Right atrium auricular region (tissue), 2 donors: ENCODE measurements at regions not wholly inside any gene's neighbourhood (a gene's known extent, or its start where the extent isn't known, plus 50 kb on each side); places are given as distances from the start of the nearest gene placed in this dataset.

Experiments
- DNase-seq: peaks from one replicate; pipeline ENCODE4 v3.0.0-alpha.2; 2019; ENCODE audit warnings: low spot score
- H3K27ac ChIP-seq, 2 donors: fragments of 200-600 bp; sonication (generic); 1 replicate in 1 of 2; 2 replicates in 1 of 2; pipeline ENCODE4 v1.5.1; 2016 to 2019
- H3K27me3 ChIP-seq, 2 donors: fragments of 200-600 bp; sonication (generic); one replicate each; pipeline versions ENCODE4 v1.5.1 to v1.6.0; 2017 to 2019
- H3K36me3 ChIP-seq: fragments of 200-600 bp; sonication (generic); one replicate; pipeline ENCODE4 v1.5.1; 2016
- H3K4me1 ChIP-seq, 2 donors: fragments of 200-600 bp; sonication (generic); one replicate each; pipeline versions ENCODE4 v1.5.1 to v1.6.0; 2017 to 2019
- H3K4me3 ChIP-seq, 2 donors: fragments of 200-600 bp; sonication (generic); 1 replicate in 1 of 2; 2 replicates in 1 of 2; pipeline ENCODE4 v1.5.1; 2017 to 2019; ENCODE audit warnings: mild to moderate bottlenecking in 1 of 2, moderate library complexity in 1 of 2
- H3K9me3 ChIP-seq, 2 donors: fragments of 200-600 bp; sonication (generic); one replicate each; pipeline ENCODE4 v1.5.1; 2019
- TF ChIP-seq, protein P1 (sequence below), 2 donors: fragments of 200-600 bp; sonication (generic); IDR thresholded peaks; one replicate each; pipeline ENCODE4 v1.5.1; 2019; ENCODE audit warnings: antibody characterized with exemption in 2 of 2

DNA sequence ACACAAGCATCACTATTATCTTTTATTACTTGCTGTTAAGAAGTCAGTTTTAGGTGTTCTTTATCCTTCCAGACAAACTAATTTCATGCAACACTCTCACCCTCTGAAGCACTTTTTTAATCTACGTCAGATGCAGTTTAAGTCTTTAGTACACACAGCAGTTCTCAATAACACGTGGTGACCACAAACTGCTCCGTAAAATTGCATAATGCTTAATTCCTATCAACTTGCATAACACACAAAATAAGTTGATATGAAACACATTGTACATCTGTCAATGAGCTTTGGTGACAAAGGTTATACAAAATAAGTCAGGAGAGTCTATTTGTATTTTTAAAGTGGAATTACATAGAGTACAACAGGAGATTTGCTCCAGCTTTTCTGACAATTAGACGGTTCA is 140.9 kb upstream of the ETS2 start:
- TF ChIP-seq, protein P1, sequence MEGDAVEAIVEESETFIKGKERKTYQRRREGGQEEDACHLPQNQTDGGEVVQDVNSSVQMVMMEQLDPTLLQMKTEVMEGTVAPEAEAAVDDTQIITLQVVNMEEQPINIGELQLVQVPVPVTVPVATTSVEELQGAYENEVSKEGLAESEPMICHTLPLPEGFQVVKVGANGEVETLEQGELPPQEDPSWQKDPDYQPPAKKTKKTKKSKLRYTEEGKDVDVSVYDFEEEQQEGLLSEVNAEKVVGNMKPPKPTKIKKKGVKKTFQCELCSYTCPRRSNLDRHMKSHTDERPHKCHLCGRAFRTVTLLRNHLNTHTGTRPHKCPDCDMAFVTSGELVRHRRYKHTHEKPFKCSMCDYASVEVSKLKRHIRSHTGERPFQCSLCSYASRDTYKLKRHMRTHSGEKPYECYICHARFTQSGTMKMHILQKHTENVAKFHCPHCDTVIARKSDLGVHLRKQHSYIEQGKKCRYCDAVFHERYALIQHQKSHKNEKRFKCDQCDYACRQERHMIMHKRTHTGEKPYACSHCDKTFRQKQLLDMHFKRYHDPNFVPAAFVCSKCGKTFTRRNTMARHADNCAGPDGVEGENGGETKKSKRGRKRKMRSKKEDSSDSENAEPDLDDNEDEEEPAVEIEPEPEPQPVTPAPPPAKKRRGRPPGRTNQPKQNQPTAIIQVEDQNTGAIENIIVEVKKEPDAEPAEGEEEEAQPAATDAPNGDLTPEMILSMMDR (IDR thresholded peaks at IDR 0.05) = no peak
- Histone ChIP-seq H3K9me3 (no peaks in the 10 kb centered on the region), H3K27ac (no peak overlapping the region), H3K27me3 (peaks cover 9 to 13% of the 10 kb centered on the region in 2 donors), H3K4me3 (no peak overlapping the region), H3K4me1 (peaks cover 0 to 15% of the 10 kb centered on the region in 2 donors), H3K36me3 (no peaks in the 10 kb centered on the region)
- DNase-seq = no peak

DNA sequence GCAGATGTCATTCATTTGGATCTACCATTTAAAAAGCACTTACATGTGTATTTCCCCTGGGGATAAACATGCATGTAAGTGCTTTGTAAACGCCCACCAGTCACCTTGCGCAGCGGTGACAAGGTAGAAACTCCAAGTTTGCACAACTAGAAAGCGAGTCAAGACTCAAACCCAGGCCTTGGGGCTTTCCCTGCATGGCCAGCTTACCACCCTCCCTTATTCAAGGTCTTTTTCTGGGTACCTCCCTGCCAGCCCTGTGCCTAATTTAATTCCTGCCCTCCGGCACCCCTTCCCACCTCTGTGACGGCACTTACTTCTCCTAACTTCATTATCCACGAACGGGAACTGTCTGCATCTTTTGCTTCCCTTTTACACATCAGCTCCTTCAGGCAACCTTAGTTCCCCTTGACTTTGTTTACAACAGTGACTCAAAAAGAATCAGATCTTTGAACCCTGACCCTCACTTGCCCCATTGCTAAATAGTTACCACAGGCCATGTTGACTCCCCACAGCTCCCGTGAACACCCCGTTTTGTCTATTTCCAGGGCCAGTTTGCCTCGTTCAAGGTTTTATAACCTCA is 138.3 kb upstream of the ETS2 start:
- H3K4me1 ChIP-seq = no peaks in the 10 kb centered on the region
- H3K27me3 ChIP-seq = no peaks in the 10 kb centered on the region
- H3K9me3 ChIP-seq = no peaks in the 10 kb centered on the region
- no peak overlapping the region for H3K4me3 ChIP-seq
- no peak for DNase-seq
- H3K27ac ChIP-seq = no peak overlapping the region
- H3K36me3 ChIP-seq = no peaks in the 10 kb centered on the region
- TF ChIP-seq, protein P1 (IDR thresholded peaks at IDR 0.05) = no peak

DNA sequence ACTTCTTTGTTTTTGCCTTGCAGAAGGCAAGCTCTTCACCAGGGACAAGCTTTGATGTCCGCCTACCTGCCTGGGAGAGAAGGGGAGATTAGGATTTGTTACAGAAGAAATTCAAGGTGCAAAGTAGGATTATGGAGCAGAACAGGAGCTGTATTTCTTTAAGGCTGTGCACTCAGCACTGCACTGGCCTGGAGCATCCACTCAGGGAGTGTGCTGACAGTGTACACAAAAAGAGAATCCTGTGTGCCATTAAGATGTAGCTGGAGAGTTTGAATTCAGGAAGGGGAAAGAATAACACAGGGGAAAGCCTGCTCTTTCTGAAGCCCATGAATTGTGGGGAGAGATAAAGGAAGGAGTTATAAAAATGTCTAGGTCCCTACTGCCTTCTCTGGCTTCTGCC is 137.7 kb upstream of the ETS2 start:
- no peak for DNase-seq
- H3K27ac ChIP-seq = no peak overlapping the region
- H3K4me1 ChIP-seq = no peaks in the 10 kb centered on the region
- TF ChIP-seq, protein P1 (IDR thresholded peaks at IDR 0.05) = no peak
- H3K9me3 ChIP-seq = no peaks in the 10 kb centered on the region
- H3K4me3 ChIP-seq = no peak overlapping the region
- no peaks in the 10 kb centered on the region for H3K27me3 ChIP-seq
- no peaks in the 10 kb centered on the region for H3K36me3 ChIP-seq

DNA sequence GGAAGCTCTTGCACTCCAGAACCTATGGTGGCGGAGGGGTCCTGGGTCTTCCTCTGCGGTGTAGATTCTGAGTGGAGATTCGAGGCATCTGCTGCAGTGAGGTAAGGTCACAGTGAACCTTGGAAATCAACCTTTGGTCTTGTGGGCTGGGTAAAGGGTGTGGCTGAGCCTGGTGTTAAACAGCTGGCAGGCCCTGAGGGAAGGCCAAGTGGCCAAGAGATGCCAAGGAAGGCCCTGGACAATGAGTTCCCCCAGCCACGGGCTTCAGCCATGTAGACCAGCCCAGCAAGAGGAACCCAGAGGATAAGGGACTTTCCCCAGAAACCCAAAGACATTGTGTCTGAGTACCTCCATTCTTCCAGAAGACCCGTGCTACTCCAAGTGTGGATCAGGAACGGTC is 137.2 kb upstream of the ETS2 start:
- Histone ChIP-seq H3K27me3 (no peaks in the 10 kb centered on the region), H3K27ac (no peak overlapping the region), H3K9me3 (no peaks in the 10 kb centered on the region), H3K36me3 (no peaks in the 10 kb centered on the region), H3K4me1 (no peaks in the 10 kb centered on the region), H3K4me3 (no peak overlapping the region)
- no peak for DNase-seq
- TF ChIP-seq, protein P1 (IDR thresholded peaks at IDR 0.05) = no peak

DNA sequence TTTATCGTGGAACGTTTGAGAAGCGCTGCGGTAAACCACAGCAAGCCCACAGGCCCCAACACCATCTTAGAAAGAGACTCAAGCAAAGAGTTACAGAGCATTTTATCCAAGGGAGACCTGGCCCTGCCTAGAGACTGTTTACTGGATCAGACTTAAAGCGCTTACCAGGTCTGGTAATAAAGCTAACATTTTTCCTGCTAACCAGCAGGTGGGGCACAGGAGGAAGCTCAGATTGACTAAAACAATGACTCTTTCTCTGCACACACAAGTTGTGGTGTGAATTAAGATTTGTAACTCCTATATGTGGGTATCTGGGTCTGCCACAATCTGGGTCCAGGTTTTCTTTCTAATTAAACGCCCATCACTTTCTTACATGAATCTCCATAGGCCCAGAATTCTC is 136.5 kb upstream of the ETS2 start:
- no peaks in the 10 kb centered on the region for H3K9me3 ChIP-seq
- H3K4me1 ChIP-seq = no peaks in the 10 kb centered on the region
- no peaks in the 10 kb centered on the region for H3K27me3 ChIP-seq
- H3K27ac ChIP-seq = no peak overlapping the region
- no peak overlapping the region for H3K4me3 ChIP-seq
- no peak for DNase-seq
- TF ChIP-seq, protein P1 (IDR thresholded peaks at IDR 0.05) = peak in 1 of 2 donors; percentile 51
- H3K36me3 ChIP-seq = no peaks in the 10 kb centered on the region

DNA sequence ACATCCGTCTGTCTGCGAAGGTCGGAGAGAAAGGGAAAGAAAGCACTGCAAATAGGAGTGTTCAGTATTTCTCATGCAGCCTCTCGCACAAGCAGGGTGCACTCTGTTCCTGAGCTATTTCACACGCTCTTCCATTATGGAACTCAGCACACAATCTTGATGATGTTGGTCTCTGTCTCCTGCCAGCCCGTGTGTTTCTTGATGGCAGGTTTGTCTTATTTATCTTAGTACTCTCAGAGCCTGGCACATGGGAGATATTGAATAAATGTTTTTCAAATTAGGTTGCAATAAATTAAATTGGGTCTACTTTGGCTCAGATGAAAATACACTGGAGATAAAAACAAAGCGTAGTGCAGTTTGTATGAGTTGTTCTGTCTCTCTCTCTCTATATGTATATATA is 134.9 kb upstream of the ETS2 start:
- no peaks in the 10 kb centered on the region for H3K9me3 ChIP-seq
- TF ChIP-seq, protein P1 (IDR thresholded peaks at IDR 0.05) = no peak
- no peaks in the 10 kb centered on the region for H3K27me3 ChIP-seq
- H3K4me1 ChIP-seq = no peaks in the 10 kb centered on the region
- no peak for DNase-seq
- no peak overlapping the region for H3K27ac ChIP-seq
- H3K36me3 ChIP-seq = no peaks in the 10 kb centered on the region
- no peak overlapping the region for H3K4me3 ChIP-seq
